ENCODE measurements at regions not wholly inside any gene's neighbourhood (a gene's known extent, or its start where the extent isn't known, plus 50 kb on each side); places are given as distances from the start of the nearest gene placed in this dataset.

GRCh38 chr7:25578991-25579777 is 350.9 kb upstream of the NPVF start:
- Histone ChIP-seq H3K4me2 (ENCODE audit: low read length) (no peak overlapping the region), H3K36me3 (ENCODE audit: low read depth, low read length) (no peaks in the 10 kb centered on the region), H4K20me1 (ENCODE audit: low read length) (no peaks in the 10 kb centered on the region), H2AFZ (ENCODE audit: low read length) (no peak overlapping the region), H3K27me3 (ENCODE audit: low read length) (peaks cover 20% of the 10 kb centered on the region), H3K4me3 (ENCODE audit: low read length) (no peak overlapping the region), H3K4me1 (ENCODE audit: insufficient read depth, low read length) (no peaks in the 10 kb centered on the region), H3F3A (ENCODE audit: low read length, unreplicated experiment) (no peaks in the 10 kb centered on the region), H3K9me2 (replicated peaks; ENCODE audit: low read length) (no peaks in the 10 kb centered on the region), H3K27ac (ENCODE audit: low read length) (no peak overlapping the region), H3K9ac (ENCODE audit: low read length) (no peak overlapping the region), H3K9me3 (ENCODE audit: low read length) (no peaks in the 10 kb centered on the region), H3K79me2 (ENCODE audit: low read length) (no peaks in the 10 kb centered on the region)
- no peak for TF ChIP-seq EZH2phosphoT487 (IDR thresholded peaks at IDR 0.05; ENCODE audit: borderline replicate concordance, low read length)
- no peak for TF ChIP-seq EZH2 (IDR thresholded peaks at IDR 0.05; ENCODE audit: low read length, unreplicated experiment)
- TF ChIP-seq, protein P1, sequence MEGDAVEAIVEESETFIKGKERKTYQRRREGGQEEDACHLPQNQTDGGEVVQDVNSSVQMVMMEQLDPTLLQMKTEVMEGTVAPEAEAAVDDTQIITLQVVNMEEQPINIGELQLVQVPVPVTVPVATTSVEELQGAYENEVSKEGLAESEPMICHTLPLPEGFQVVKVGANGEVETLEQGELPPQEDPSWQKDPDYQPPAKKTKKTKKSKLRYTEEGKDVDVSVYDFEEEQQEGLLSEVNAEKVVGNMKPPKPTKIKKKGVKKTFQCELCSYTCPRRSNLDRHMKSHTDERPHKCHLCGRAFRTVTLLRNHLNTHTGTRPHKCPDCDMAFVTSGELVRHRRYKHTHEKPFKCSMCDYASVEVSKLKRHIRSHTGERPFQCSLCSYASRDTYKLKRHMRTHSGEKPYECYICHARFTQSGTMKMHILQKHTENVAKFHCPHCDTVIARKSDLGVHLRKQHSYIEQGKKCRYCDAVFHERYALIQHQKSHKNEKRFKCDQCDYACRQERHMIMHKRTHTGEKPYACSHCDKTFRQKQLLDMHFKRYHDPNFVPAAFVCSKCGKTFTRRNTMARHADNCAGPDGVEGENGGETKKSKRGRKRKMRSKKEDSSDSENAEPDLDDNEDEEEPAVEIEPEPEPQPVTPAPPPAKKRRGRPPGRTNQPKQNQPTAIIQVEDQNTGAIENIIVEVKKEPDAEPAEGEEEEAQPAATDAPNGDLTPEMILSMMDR (conservative IDR thresholded peaks at IDR 0.05; ENCODE audit: low read depth, low read length): no peak
- intact Hi-C loops (cut with micrococcal nuclease): no loop called here
- BruUV-seq (replicated peaks): no TSS peak
- POLR2A ChIA-PET (ENCODE audit: unreplicated experiment): no interaction called here
- no peak for DNase-seq
- CTCF ChIA-PET: no interaction called here
- ATAC-seq: no peak

GRCh38 chr7:25579778-25580075 is 351.4 kb upstream of the NPVF start:
- H2AFZ ChIP-seq (ENCODE audit: low read length): no peak overlapping the region
- ATAC-seq (no peak), DNase-seq (no peak)
- H3K36me3 ChIP-seq (ENCODE audit: low read depth, low read length): no peaks in the 10 kb centered on the region
- no peak overlapping the region for H3K4me2 ChIP-seq (ENCODE audit: low read length)
- H3K9me2 ChIP-seq (replicated peaks; ENCODE audit: low read length): no peaks in the 10 kb centered on the region
- POLR2A ChIA-PET (ENCODE audit: unreplicated experiment): no interaction called here
- H3K27ac ChIP-seq (ENCODE audit: low read length): no peak overlapping the region
- H3F3A ChIP-seq (ENCODE audit: low read length, unreplicated experiment): no peaks in the 10 kb centered on the region
- H3K79me2 ChIP-seq (ENCODE audit: low read length): no peaks in the 10 kb centered on the region
- TF ChIP-seq EZH2 (IDR thresholded peaks at IDR 0.05; ENCODE audit: low read length, unreplicated experiment) (no peak), EZH2phosphoT487 (IDR thresholded peaks at IDR 0.05; ENCODE audit: borderline replicate concordance, low read length) (no peak)
- TF ChIP-seq, protein P1 (conservative IDR thresholded peaks at IDR 0.05; ENCODE audit: low read depth, low read length): no peak
- no peaks in the 10 kb centered on the region for H3K9me3 ChIP-seq (ENCODE audit: low read length)
- intact Hi-C loops (cut with micrococcal nuclease): no loop called here
- no peaks in the 10 kb centered on the region for H4K20me1 ChIP-seq (ENCODE audit: low read length)
- H3K27me3 ChIP-seq (ENCODE audit: low read length): peaks cover 19% of the 10 kb centered on the region
- CTCF ChIA-PET: no interaction called here
- no peaks in the 10 kb centered on the region for H3K4me1 ChIP-seq (ENCODE audit: insufficient read depth, low read length)
- H3K9ac ChIP-seq (ENCODE audit: low read length): no peak overlapping the region
- H3K4me3 ChIP-seq (ENCODE audit: low read length): no peak overlapping the region
- no TSS peak for BruUV-seq (replicated peaks)

GRCh38 chr7:25580141-25580540 is 351.9 kb upstream of the NPVF start:
- Histone ChIP-seq H3K9me3 (ENCODE audit: low read length) (no peaks in the 10 kb centered on the region), H3K9me2 (replicated peaks; ENCODE audit: low read length) (no peaks in the 10 kb centered on the region), H3K4me1 (ENCODE audit: insufficient read depth, low read length) (no peaks in the 10 kb centered on the region), H3K27me3 (ENCODE audit: low read length) (peaks cover 17% of the 10 kb centered on the region), H2AFZ (ENCODE audit: low read length) (no peak overlapping the region), H3K36me3 (ENCODE audit: low read depth, low read length) (no peaks in the 10 kb centered on the region), H3K9ac (ENCODE audit: low read length) (no peak overlapping the region), H3F3A (ENCODE audit: low read length, unreplicated experiment) (no peaks in the 10 kb centered on the region), H4K20me1 (ENCODE audit: low read length) (no peaks in the 10 kb centered on the region), H3K79me2 (ENCODE audit: low read length) (no peaks in the 10 kb centered on the region), H3K4me3 (ENCODE audit: low read length) (no peak overlapping the region), H3K4me2 (ENCODE audit: low read length) (no peak overlapping the region), H3K27ac (ENCODE audit: low read length) (no peak overlapping the region)
- intact Hi-C loops (cut with micrococcal nuclease): no loop called here
- TF ChIP-seq EZH2phosphoT487 (IDR thresholded peaks at IDR 0.05; ENCODE audit: borderline replicate concordance, low read length) (no peak), EZH2 (IDR thresholded peaks at IDR 0.05; ENCODE audit: low read length, unreplicated experiment) (no peak)
- TF ChIP-seq, protein P1 (conservative IDR thresholded peaks at IDR 0.05; ENCODE audit: low read depth, low read length): no peak
- DNase-seq: no peak
- POLR2A ChIA-PET (ENCODE audit: unreplicated experiment): no interaction called here
- CTCF ChIA-PET: no interaction called here
- no peak for ATAC-seq
- BruUV-seq (replicated peaks): no TSS peak

Data from PC-3 (cell line).